GM21825 (cell line): ENCODE measurements at regions not wholly inside any gene's neighbourhood (a gene's known extent, or its start where the extent isn't known, plus 50 kb on each side); places are given as distances from the start of the nearest gene placed in this dataset.
"Not testable (repeated sequence)": the region's sequence is repeated elsewhere in the genome, so short reads cannot be mapped to it uniquely, and the experiment has no call there.

Experiments
- ATAC-seq: cut with Tn5 transposase; IDR thresholded peaks from one replicate; pipeline ENCODE4 v1.9.1; 2021; ENCODE audit warnings: mild to moderate bottlenecking, moderate library complexity; ENCODE audit not compliant: unreplicated experiment

DNA sequence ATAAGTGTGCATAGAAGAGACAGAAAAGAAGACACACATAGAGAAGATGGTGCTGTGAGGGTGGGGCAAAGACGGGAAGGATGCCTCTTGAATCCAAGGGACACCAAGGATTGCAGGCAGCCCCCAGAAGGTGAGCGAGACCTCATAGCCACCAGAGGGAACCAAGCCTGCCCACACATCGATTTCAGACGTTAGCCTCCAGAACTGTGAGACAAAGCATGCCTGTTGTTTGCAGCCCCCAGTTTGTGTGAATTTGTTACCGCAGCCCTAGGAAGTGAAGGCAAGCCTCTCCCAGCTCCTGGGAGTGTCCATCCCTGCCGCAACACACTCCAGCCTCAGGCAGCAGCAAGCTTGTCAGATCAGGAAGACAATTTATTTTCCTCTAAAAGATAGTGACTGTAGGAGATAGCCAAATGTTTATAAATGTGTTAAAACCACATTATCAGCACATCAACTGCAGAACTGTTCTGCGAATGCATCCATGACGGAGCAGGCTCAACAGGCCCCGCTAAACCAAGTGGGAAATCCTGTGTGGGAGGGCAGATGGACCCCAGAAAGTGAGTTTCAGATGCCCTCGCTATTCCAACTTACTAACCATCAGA is 543.3 kb downstream of the MATN1 start:
- no peak for ATAC-seq

DNA sequence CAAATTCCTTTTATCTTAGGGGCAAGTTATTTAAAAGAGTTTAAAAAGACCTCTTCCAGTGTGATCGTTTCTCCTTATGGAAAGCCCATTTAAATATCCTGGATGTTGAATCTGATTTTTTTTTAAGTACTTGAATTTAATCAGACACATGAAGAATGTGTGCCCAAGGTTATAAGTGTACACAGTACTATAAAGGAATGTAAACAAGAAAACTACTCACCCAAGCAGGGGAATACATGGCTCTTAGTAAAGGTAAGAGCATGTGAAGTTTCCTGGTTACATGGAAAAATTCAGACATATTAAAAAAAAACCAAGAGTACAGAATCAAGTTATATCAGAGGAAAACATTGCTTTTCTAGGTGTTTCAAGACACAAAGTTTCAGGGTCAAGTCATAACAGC is 546.9 kb downstream of the MATN1 start:
- ATAC-seq: no peak

DNA sequence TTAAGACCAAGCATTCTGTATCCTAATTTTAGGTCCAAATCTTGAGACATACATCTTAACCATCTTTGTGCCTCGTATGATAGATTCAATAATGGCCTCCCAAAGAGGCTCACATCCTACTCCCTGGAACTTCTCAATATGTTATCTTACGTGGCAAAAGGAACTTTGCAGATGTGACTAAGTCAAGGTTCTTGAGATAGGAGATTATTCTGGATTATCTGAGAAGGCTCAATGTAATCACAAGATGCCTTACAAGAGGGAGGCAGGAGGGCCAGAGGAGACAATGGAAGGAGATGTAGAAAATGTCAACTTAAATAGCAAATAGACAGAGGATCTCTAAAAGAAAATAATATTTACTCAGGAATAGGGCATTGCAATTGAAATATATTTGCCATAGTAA is 548.9 kb downstream of the MATN1 start:
- no peak for ATAC-seq

DNA sequence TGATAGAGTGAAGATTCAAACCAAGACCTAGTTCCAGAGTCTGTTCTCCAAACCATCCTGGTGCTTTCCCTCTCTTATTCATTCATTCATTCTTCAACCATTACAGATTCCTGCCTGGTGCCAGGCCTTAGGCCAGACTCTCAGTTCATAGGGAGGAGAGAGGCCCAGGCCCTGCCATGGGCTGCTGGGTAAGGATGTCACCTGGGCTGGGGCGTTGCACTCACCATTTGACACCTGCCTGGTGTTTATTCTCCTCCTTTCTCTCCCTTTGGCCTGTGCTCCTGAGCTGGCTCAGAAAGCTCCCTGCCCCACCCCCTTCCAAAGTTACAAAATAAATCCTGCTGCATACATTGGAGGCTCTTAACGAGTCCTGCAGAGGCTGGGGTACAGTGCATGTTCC is 549.8 kb downstream of the MATN1 start:
- ATAC-seq: no peak

DNA sequence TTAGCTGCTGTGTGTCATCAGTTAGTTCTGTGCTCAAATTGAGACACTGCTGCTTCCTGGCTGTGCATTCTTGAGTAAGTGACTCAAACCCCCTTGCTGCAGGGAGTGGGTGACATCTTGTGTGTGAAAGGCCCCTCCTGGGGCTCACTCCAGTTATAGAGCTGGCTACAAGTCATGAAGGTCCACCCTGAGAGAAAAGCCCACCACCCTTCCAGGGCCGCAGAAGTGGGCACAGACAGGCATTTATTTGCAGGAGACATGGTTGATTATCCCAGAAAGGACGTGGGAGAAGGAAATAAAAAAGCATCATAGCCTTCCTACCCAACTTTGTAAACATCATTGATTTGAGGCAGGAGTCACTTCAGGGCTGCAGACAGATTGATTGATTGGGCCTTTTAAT is 550.6 kb downstream of the MATN1 start:
- no peak for ATAC-seq

DNA sequence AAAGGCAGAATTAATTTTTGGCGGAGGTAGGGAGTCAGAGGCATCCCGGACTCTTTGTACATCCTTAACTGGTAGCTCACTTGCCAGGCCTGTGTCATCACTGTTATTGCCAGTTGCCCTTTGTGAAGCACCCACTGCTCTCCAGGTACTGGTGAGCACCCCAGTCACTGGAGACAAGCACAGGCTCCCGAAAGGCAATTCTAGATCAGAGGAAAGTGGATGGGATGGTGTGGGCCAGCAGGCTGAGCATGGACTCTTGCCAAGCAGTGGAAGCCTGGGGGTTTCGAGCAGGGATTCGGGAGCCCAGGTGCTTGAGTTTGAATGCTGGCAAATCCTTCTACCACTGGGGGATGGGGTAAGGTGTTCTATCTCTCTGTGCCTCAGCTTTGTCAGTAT is 551.1 kb downstream of the MATN1 start:
- ATAC-seq: no peak

DNA sequence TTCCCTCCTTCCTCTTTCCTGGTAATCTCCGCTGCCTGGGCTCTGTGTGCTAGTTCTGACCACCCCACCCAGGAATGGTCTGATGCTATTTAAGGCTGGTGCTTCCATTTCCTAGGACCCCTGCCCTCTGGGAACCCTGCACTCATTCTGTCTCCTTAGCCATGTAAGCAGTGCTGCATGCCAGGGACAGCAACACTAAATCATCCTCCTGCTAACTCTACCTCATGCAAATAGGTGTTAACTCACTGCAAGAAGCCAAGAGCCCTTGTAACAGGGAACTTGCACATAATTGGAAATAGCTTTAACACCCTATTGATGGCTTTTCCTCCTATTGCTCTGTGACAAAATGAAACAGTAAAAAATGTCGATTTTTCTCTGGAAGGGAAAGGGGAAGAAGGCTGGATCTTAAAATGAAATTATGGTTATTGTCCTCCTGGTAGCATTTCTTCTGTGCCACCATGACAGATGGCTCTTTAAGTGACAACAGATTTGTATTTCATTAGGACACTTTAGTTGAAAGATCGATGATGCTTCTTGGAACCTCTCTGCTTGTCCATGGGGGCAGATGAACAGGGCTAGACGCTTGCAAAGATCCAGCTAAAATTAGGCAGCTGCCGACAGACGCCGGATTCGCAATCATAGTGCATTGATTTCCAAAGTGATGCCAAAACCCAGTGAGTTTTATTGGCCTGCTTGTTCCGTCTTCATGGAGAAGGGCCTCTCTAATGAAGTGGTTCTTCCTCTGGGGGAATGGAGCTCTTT is 551.7 kb downstream of the MATN1 start:
- no peak for ATAC-seq

DNA sequence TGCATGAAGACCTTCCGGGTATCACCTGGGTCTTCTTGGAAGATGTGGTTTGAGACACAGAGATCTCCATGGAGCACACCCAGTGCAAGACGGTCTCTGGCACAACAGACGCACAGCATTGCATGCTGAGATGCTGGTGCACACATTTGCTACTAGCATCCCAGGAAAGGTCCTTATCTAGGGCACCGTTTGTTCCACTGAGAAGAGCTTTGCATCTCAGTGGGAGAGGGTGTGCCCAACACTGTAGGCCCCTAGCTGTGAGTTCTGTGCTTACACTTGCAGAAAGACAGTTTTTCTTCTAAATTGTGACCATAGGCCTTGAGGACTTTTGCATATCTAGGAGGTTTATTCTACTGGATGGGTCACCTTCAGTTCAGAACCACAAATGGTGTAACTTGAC is 554.1 kb downstream of the MATN1 start:
- no peak for ATAC-seq

DNA sequence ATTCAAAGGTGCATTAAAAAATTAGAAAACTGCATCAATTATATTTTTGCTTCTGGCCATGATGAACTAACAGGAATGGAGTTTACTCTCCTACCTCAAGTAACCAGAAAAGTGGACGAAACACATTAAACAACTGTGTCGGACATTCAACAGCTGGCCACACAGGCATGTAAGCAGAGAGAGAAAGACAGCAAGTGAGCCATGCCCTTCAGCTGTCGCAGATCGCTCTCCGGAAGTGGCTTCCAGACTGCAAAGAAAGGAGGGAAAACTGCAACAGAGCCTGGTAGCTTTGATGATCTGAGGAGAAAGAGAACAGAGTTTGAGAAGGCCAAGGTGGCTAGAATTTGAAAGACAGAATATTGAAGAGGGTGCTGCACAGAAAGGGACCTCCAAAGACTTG is 557.2 kb downstream of the MATN1 start:
- ATAC-seq: no peak

DNA sequence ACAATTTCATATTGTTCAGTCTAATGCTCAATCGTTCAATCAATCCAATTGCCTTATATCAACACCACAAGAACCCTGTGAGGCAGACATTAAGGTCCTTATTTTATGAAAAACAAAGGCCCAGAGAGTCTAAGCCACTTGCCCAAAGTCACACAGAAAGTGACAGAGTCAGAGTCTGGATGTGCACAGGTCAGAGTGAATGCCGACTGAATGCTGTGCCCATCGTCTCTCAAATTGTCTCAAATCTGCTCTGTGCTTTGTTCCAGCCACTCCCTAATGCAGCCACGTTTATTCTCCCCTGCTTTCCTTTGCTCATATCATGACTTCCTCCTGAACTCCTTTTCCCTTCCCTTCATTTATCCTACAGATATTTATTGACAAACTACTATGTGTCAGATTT is 558.3 kb downstream of the MATN1 start:
- ATAC-seq: no peak

DNA sequence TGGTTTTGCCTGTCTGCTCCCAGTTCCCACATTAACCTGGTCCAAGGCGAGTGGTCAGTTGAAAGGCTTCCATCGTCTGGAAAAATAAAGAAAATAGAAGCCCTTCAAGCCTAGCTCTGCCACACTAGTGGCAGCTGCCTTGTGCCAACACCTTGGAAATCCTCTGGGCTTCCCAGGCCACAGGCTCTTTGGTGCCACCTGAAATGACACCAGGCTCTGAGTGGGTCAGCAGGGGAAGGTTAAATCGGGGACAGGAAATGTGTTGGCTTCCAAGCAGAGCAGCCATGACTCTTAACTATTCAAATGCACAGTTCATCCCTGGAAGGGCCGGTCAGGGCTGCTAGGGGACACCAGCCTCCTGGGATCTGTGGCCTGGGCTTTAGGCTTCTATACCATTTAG is 558.7 kb downstream of the MATN1 start:
- ATAC-seq: no peak

DNA sequence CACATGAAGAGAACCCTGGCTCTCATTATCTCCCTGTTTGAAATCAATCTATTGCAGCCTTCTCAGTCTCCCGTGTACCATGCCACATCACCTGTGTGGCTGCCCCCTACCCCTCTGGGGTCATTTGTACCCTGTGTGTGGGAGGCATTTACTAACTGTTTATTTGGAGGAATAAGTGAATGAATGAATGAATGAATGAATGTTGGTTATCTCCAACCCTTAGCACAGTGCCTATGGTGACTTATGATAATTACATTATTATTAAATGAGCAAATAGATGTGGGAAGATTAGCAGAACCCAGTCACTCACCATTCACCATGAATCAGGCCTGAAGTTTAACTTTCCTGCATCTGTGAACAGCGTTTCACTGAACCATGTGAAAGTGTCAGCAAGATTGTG is 560.8 kb downstream of the MATN1 start:
- ATAC-seq: no peak

DNA sequence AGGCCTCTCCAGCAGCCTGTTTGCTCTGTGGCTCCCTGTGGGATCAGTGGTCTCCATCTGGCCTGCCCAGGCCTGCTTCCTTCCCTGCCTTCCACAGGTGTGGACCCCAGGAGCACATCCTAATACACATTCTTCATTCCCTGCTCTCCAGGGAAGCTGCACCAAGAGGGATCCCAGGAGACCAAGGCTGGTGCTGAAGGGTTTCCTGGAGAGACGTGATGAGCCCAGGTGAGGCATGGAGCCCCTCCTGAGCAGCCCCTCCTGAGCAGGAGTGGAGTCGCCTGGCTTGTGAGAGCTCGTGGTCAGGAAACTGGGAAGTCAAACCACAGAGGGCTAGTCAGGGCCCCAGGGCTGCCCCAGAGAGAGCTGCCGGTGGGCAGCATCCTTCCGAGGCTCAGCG is 561.4 kb downstream of the MATN1 start:
- ATAC-seq: no peak

DNA sequence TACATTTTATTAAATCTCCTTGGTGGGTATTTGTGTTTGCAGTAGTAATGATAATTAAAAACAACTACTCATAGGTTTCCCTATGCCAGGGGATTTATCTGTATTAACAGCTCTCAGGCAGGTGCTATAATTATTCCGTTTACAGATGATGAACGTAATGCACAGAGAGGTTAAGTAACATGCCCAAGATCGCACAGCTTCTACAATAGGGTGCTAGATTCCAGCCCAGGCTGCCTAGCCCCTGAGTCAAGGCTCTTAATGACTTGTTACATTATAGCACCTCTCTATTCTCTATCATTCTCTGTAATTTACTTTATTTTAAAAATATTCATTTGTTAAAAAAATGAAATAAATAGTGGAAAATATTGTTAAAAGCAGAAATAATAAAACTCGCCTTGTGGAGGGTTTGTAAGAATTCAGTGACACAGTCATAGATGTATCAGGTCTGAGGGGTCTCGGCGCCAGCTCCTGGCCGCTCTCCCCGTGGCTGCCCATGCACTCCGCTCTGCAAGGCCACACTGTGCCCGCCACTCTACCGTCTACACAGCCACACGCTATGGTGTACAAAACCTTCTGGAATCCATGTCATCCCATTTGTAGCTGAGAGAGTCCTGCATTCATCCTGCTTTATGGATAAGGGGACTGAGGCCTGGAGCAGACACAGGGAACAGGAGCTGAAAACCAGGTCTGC is 562.2 kb downstream of the MATN1 start:
- no peak for ATAC-seq

DNA sequence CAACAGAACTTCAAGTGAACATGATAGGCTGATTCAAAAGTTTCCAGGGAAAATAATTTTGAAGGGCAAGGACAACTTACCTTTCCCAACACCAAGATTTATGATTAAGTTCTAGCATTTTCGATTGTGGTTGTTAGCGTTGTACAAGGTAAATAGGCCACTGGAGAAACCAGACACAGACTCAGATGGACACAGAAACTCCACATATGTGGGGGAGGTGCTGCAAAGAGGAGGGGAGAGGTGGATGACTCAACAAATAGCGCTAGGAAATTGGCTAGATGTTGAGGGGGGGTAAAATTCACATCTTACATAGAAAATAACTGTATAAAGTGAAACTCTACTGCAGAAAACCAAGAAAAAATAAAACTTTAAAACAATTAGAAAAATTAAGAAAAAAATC is 564.4 kb downstream of the MATN1 start:
- no peak for ATAC-seq

DNA sequence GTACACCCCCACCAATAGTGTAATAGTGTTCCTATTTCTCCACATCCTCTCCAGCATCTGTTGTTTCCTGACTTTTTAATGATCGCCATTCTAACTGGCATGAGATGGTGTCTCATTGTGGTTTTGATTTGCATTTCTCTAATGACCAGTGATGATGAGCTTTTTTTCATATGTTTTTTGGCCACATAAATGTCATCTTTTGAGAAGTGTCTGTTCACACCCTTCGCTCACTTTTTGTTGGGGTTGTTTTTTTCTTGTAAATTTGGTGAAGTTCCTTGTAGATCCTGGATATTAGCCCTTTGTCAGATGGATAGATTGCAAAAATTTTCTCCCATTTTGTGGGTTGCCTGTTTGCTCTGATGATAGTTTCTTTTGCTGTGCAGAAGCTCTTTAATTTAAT is 567.7 kb downstream of the MATN1 start:
- not testable (repeated sequence) for ATAC-seq

DNA sequence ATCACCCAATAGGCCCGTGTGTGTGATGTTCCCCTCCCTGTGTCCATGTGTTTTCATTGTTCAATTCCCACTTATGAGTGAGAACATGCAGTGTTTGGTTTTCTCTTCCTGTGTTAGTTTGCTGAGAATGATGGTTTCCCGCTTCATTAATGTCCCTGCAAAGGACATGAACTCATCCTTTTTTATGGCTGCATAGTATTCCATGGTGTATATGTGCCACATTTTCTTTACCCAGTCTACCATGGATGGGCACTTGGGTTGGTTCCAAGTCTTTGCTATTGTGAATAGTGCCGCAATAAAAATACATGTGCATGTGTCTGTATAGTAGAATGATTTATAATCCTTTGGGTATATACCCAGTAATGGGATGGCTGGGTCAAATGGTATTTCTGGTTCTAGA is 568.1 kb downstream of the MATN1 start:
- not testable (repeated sequence) for ATAC-seq

DNA sequence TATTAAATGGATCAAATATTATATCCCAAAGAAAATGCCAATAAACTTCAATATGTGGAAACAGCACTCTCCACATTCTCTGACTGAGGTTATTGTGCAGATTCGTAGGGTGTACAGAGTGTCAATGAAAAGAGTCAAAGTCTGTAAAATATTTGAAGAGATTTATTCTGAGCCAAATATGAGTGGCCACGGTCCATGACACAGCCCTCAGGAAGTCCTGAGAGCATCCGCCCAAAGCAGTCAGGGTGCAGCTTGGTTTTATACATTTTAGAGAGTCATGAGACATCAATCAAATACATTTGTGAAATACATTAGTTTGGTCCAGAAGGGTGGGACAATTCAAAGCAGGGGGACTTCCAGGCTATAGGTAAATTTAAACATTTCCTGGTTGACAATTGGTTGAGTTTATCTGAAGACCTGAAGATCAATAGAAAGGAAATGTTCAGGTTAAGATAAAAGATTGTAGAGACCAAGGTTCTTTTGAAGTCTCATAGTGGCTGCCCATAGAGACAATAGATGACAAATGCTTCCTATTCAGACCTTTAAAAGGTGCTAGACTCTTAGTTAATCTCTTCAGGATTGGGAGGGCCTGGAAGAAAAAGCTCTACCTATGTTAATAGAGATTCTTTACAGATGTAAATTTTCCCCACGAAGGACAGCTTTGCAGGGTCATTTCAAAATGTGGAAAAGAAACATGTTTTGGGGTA is 569.5 kb downstream of the MATN1 start:
- ATAC-seq: no peak

DNA sequence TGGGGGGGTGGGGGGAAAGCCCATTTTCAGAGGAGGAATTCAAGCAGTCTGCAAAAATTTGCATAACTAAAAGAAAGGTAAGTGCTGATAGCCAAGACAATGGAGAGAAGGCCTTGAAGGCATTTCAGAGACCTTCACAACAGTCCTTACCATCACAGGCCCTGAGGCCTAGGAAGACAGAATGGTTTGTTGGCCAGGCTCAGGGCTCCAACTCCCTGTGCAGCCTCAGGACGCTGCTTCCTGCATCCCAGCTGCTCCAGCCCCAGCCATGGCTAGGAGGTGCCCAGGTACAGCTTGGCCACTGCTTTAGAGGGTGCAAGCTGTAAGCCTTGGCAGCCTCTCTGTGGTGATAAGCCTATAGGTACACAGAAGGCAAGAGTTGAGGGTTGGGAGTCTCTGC is 571.6 kb downstream of the MATN1 start:
- no peak for ATAC-seq

DNA sequence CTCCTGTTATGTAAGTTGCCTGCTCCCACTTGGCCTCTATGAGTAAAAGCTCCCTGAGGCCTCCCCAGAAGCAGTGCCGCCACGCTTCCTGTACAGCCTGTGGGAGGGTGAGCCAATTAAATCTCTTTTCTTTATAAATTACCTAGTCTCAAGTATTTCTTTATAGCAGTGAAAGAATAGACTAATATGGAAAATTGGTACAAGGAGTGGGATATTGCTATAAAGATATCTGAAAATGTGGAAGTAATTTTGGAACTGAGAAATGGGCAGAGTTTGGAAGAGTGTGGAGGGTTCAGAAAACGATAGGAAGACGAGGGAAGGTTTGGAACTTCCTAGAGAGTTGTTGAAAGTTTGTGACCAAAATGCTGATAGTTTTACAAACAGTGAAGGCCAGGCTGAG is 572.3 kb downstream of the MATN1 start:
- no peak for ATAC-seq

DNA sequence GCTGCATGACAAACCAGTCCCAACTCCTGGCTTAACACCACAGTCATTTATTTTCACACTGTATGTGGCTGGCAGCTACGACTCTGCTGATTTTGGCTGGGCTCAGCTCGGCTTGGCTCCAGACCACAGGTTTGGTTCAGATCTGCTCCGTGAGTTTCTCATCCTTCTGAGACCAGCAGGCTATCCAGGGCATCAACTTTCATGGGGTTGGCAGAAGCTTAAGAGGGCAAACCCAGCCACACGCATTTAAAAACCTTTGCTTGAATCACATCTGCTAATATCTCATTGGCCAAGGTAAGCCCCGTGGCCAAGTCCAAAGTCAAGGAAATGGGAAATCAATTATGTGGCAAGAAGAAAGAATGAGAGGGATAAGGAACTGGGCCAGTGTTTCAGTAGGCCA is 574.2 kb downstream of the MATN1 start:
- ATAC-seq: no peak

DNA sequence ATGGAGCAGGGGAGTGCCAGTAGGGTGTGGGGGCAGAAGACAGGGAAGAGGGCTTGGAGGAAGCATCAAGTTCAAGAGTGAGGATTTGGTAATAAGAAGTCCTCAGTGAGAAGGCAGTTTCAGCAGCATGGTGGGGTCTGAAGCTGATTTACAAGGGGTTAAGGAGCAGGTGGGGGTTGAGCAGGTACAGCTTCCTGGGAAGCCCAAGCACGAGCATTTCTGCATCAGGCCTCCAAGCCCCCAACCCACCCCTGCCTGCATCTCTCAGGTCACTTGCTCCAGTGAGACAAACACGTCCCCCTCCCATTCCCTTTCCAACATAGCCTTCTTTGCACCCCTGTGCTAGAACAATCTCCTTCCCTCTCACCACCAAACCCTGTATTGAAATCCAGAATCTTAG is 574.7 kb downstream of the MATN1 start:
- ATAC-seq: no peak
